ENCODE measurements at regions not wholly inside any gene's neighbourhood (a gene's known extent, or its start where the extent isn't known, plus 50 kb on each side); places are given as distances from the start of the nearest gene placed in this dataset.

GRCh38 chr11:79520086-79520485, 79.3 kb upstream of the TENM4 start:
- Mint-ChIP-seq H3K4me1 (peaks cover 25% of the 10 kb centered on the region), H3K27ac (no peak overlapping the region), H3K27me3 (ENCODE audit: insufficient read depth) (no peaks in the 10 kb centered on the region), H3K9me3 (no peaks in the 10 kb centered on the region), H3K36me3 (ENCODE audit: low read depth) (no peaks in the 10 kb centered on the region), H3K4me3 (no peak overlapping the region)
- H3K36me3 ChIP-seq (ENCODE audit: control insufficient read depth, insufficient read depth, low read length), result no peaks in the 10 kb centered on the region
- no peaks in the 10 kb centered on the region for H3K9me3 ChIP-seq (ENCODE audit: control insufficient read depth, low read length)
- no peak overlapping the region for H3K4me3 ChIP-seq (ENCODE audit: low read length)
- no peaks in the 10 kb centered on the region for H3K4me1 ChIP-seq (ENCODE audit: control insufficient read depth, insufficient read depth, low read length)
- H3K27ac ChIP-seq (ENCODE audit: low read depth, low read length), result no peak overlapping the region
- WGBS, 2 experiments (ENCODE audit: insufficient coverage in 1 of 2, insufficient read length in 1 of 2), result 98 to 100% methylated on average over 1 to 5 of the region's 5 CpGs
- no peak for DNase-seq
- TF ChIP-seq CTCF (conservative IDR thresholded peaks at IDR 0.05), result no peak
- no peak overlapping the region for H3K9ac ChIP-seq (ENCODE audit: extremely low read depth, low read length, poor library complexity, severe bottlenecking)
- no peaks in the 10 kb centered on the region for H3K27me3 ChIP-seq (ENCODE audit: control insufficient read depth, insufficient read depth, low read length, poor library complexity, severe bottlenecking)

GRCh38 chr11:79515781-79516180, 75.0 kb upstream of the TENM4 start:
- Mint-ChIP-seq H3K4me1 (peaks cover 32% of the 10 kb centered on the region), H3K4me3 (no peak overlapping the region), H3K36me3 (ENCODE audit: low read depth) (no peaks in the 10 kb centered on the region), H3K27ac (no peak overlapping the region), H3K27me3 (ENCODE audit: insufficient read depth) (no peaks in the 10 kb centered on the region), H3K9me3 (no peaks in the 10 kb centered on the region)
- no peak for TF ChIP-seq CTCF (conservative IDR thresholded peaks at IDR 0.05)
- WGBS, 2 experiments (ENCODE audit: insufficient coverage in 1 of 2, insufficient read length in 1 of 2), result 13 to 23% methylated on average over 1 of the region's 1 CpG
- Histone ChIP-seq H3K27ac (ENCODE audit: low read depth, low read length) (no peak overlapping the region), H3K9me3 (ENCODE audit: control insufficient read depth, low read length) (no peaks in the 10 kb centered on the region), H3K4me1 (ENCODE audit: control insufficient read depth, insufficient read depth, low read length) (no peaks in the 10 kb centered on the region), H3K4me3 (ENCODE audit: low read length) (no peak overlapping the region), H3K36me3 (ENCODE audit: control insufficient read depth, insufficient read depth, low read length) (no peaks in the 10 kb centered on the region), H3K9ac (ENCODE audit: extremely low read depth, low read length, poor library complexity, severe bottlenecking) (no peak overlapping the region), H3K27me3 (ENCODE audit: control insufficient read depth, insufficient read depth, low read length, poor library complexity, severe bottlenecking) (no peaks in the 10 kb centered on the region)
- peak; percentile 80 for DNase-seq

- no peak overlapping the region for H3K9ac ChIP-seq (ENCODE audit: extremely low read depth, low read length, poor library complexity, severe bottlenecking)
- no peaks in the 10 kb centered on the region for H3K36me3 Mint-ChIP-seq (ENCODE audit: low read depth)
- WGBS, 2 experiments (ENCODE audit: insufficient coverage in 1 of 2, insufficient read length in 1 of 2), result 99 to 100% methylated on average over 1 to 2 of the region's 2 CpGs
Measured at GRCh38 chr11:79514695-79515094, 73.9 kb upstream of the TENM4 start.

More at GRCh38 chr11:79514695-79515094, 73.9 kb upstream of the TENM4 start:
- no peaks in the 10 kb centered on the region for H3K4me1 ChIP-seq (ENCODE audit: control insufficient read depth, insufficient read depth, low read length)
- no peak for DNase-seq
- no peaks in the 10 kb centered on the region for H3K9me3 ChIP-seq (ENCODE audit: control insufficient read depth, low read length)
- TF ChIP-seq CTCF (conservative IDR thresholded peaks at IDR 0.05), result no peak
- H3K36me3 ChIP-seq (ENCODE audit: control insufficient read depth, insufficient read depth, low read length), result no peaks in the 10 kb centered on the region
- H3K27me3 ChIP-seq (ENCODE audit: control insufficient read depth, insufficient read depth, low read length, poor library complexity, severe bottlenecking), result no peaks in the 10 kb centered on the region
- no peak overlapping the region for H3K4me3 ChIP-seq (ENCODE audit: low read length)
- H3K9me3 Mint-ChIP-seq, result no peaks in the 10 kb centered on the region
- no peak overlapping the region for H3K27ac Mint-ChIP-seq
- H3K4me3 Mint-ChIP-seq, result no peak overlapping the region
- no peaks in the 10 kb centered on the region for H3K27me3 Mint-ChIP-seq (ENCODE audit: insufficient read depth)
- H3K27ac ChIP-seq (ENCODE audit: low read depth, low read length), result no peak overlapping the region
- peaks cover 28% of the 10 kb centered on the region for H3K4me1 Mint-ChIP-seq

Measured in endodermal cell (in vitro differentiated cells).